HG03103 (cell line): ENCODE measurements at regions not wholly inside any gene's neighbourhood (a gene's known extent, or its start where the extent isn't known, plus 50 kb on each side); places are given as distances from the start of the nearest gene placed in this dataset.

Experiments used
- ATAC-seq: cut with Tn5 transposase; IDR thresholded peaks from one replicate; pipeline ENCODE4 v1.9.1; 2021; ENCODE audit warnings: low read depth; ENCODE audit not compliant: unreplicated experiment

GRCh38 chr9:108683245-108683644 is 172.5 kb downstream of the ACTL7B start:
- ATAC-seq, result no peak

- no peak for ATAC-seq
Observed at GRCh38 chr9:108681851-108682590, 173.8 kb downstream of the ACTL7B start.

GRCh38 chr9:108680946-108681345 is 174.8 kb downstream of the ACTL7B start:
- ATAC-seq, result no peak

GRCh38 chr9:108677776-108678175 is 178.0 kb downstream of the ACTL7B start:
- no peak for ATAC-seq

- no peak for ATAC-seq
Observed at GRCh38 chr9:108676355-108676754, 179.4 kb downstream of the ACTL7B start.

GRCh38 chr9:108675708-108676107 is 180.1 kb downstream of the ACTL7B start:
- no peak for ATAC-seq

GRCh38 chr9:108674766-108675530 is 180.8 kb downstream of the ACTL7B start:
- ATAC-seq, result no peak

GRCh38 chr9:108673386-108673785 is 182.4 kb downstream of the ACTL7B start:
- ATAC-seq, result no peak

- no peak for ATAC-seq
Observed at GRCh38 chr9:108672475-108673190, 183.2 kb downstream of the ACTL7B start.

GRCh38 chr9:108671794-108672193 is 184.0 kb downstream of the ACTL7B start:
- no peak for ATAC-seq

- ATAC-seq, result no peak
Observed at GRCh38 chr9:108671176-108671575, 184.6 kb downstream of the ACTL7B start.

GRCh38 chr9:108668938-108669335 is 186.8 kb downstream of the ACTL7B start:
- ATAC-seq, result no peak

- no peak for ATAC-seq
Observed at GRCh38 chr9:108668191-108668937, 187.4 kb downstream of the ACTL7B start.

- ATAC-seq, result no peak
Observed at GRCh38 chr9:108666240-108666784, 189.5 kb downstream of the ACTL7B start.

- no peak for ATAC-seq
Observed at GRCh38 chr9:108665521-108666239, 190.1 kb downstream of the ACTL7B start.

GRCh38 chr9:108664309-108665255 is 191.2 kb downstream of the ACTL7B start:
- ATAC-seq, result no peak

GRCh38 chr9:108663422-108663821 is 192.4 kb downstream of the ACTL7B start:
- no peak for ATAC-seq

GRCh38 chr9:108662956-108663355 is 192.8 kb downstream of the ACTL7B start:
- ATAC-seq, result no peak
